ENCODE measurements at regions not wholly inside any gene's neighbourhood (a gene's known extent, or its start where the extent isn't known, plus 50 kb on each side); places are given as distances from the start of the nearest gene placed in this dataset.
A peak's percentile ranks its signal among the peaks of the same experiment; 100 is the strongest.

DNA sequence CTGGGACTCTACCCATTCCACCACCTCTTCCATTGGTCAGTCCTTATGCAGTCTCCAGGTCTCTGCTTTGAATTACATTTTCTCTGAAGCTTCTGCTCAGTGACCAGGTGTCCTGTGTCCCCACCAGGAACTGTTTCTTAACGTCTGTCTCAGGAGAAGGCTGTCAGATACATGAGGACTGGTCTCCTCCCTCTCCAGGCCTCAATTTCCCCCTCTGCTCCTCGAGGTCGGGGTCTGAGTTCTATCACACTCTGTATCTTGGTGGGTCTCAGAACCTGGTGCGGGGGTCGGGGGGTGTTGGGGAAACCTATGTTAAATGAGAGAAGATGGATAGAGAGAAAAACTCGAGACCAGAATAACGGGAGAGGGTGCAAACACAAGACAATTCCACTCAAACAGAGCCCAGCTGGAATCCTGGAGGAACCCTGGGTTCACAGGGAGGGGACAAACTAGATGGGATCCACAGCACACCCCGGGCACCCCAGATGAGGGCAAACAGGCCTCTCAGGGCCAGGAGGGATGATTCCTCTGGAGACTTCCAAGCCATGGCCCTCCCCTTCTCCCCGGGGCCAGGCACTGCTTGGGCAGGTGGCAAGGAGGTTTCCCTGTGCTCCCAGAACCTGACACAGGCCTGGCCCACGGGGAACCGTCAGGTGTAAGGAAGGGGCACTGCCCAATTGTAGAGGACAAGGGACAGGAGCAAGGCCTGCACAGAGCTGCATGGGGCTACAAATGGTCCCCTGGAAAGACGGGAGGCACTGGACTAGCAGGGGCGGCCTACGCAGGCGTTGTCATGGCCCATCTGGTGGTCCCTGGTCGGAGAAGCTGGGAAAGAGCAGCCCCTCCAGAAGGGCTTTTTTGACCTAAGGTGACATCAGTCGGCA lies 313.2 kb upstream of the DIO3 start:
- Histone ChIP-seq H3K27ac (no peak overlapping the region), H3K27me3 (no peaks in the 10 kb centered on the region), H3K4me3 (no peak overlapping the region), H3K4me1 (no peaks in the 10 kb centered on the region), H3K36me3 (no peaks in the 10 kb centered on the region), H3K9me3 (no peaks in the 10 kb centered on the region)
- DNase-seq = peak in 1 of 3 donors; percentile 14
- TF ChIP-seq POLR2A (IDR thresholded peaks at IDR 0.05) = no peak
- TF ChIP-seq, protein P1, sequence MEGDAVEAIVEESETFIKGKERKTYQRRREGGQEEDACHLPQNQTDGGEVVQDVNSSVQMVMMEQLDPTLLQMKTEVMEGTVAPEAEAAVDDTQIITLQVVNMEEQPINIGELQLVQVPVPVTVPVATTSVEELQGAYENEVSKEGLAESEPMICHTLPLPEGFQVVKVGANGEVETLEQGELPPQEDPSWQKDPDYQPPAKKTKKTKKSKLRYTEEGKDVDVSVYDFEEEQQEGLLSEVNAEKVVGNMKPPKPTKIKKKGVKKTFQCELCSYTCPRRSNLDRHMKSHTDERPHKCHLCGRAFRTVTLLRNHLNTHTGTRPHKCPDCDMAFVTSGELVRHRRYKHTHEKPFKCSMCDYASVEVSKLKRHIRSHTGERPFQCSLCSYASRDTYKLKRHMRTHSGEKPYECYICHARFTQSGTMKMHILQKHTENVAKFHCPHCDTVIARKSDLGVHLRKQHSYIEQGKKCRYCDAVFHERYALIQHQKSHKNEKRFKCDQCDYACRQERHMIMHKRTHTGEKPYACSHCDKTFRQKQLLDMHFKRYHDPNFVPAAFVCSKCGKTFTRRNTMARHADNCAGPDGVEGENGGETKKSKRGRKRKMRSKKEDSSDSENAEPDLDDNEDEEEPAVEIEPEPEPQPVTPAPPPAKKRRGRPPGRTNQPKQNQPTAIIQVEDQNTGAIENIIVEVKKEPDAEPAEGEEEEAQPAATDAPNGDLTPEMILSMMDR (IDR thresholded peaks at IDR 0.05) = no peak

DNA sequence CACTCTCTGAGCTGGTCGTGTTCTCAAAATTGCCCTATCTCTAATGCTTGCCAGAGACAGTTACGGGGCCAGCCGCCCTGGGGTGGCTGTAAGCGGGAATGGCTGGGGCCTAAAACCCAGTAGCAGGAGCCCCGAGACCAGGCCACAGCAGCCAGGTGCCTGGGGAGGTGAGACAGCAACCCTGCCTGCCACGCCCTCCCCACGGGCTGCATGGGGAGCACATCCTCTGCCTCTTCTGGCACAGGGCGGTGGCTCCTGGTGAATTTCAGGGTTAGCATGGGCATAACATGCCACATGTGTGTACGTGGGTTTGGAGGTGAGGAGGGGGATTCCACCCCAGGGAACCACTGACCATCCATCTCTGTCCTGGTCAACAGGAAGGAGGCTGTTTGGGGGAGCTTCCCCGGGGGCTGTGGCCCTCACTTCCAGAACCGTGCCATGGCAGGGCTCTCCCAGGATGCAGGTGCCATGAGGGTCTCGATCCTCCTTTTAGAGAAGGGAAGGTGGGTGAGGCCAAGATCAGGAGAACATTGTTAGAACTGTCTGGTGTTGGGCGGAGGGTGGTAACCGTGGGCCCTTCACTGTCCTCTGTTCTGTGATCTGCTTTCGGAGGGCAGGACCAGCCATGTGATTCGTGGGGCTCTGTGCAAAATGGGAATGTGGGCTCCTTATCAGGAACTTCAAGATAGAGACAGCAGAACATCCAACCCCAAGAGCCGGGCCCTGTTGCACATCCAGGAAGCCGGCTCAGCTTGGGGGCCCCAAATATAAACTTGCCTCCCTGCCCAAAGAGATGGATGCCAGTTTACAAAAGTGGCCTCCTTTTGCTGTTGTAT lies 312.2 kb upstream of the DIO3 start:
- Histone ChIP-seq H3K9me3 (no peaks in the 10 kb centered on the region), H3K27ac (no peak overlapping the region), H3K4me3 (no peak overlapping the region), H3K4me1 (no peaks in the 10 kb centered on the region), H3K36me3 (no peaks in the 10 kb centered on the region), H3K27me3 (no peaks in the 10 kb centered on the region)
- no peak for TF ChIP-seq POLR2A (IDR thresholded peaks at IDR 0.05)
- TF ChIP-seq, protein P1 (IDR thresholded peaks at IDR 0.05) = no peak
- DNase-seq = peak in 1 of 3 donors; percentile 41

DNA sequence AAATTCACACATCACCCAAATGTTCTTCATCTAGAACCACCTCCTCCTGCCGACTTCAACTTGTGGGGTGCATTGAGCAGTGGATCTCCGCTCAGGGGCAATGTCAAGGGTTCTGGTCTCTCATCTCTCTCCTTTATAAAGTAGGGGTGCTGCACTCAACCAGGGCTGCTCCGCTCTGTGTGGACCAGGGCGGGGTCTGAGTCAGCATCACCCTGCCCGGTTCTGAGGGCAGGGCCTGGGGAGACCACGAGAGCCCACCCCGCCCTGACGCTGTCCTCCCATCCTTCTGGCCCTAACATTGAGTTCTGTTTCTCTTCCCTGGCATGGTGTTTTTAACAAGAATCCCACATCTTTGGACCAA lies 311.6 kb upstream of the DIO3 start:
- no peaks in the 10 kb centered on the region for H3K36me3 ChIP-seq
- no peak overlapping the region for H3K27ac ChIP-seq
- H3K4me1 ChIP-seq = no peaks in the 10 kb centered on the region
- TF ChIP-seq, protein P1 (IDR thresholded peaks at IDR 0.05) = no peak
- TF ChIP-seq POLR2A (IDR thresholded peaks at IDR 0.05) = no peak
- H3K9me3 ChIP-seq = no peaks in the 10 kb centered on the region
- DNase-seq = no peak
- H3K4me3 ChIP-seq = no peak overlapping the region
- H3K27me3 ChIP-seq = no peaks in the 10 kb centered on the region

DNA sequence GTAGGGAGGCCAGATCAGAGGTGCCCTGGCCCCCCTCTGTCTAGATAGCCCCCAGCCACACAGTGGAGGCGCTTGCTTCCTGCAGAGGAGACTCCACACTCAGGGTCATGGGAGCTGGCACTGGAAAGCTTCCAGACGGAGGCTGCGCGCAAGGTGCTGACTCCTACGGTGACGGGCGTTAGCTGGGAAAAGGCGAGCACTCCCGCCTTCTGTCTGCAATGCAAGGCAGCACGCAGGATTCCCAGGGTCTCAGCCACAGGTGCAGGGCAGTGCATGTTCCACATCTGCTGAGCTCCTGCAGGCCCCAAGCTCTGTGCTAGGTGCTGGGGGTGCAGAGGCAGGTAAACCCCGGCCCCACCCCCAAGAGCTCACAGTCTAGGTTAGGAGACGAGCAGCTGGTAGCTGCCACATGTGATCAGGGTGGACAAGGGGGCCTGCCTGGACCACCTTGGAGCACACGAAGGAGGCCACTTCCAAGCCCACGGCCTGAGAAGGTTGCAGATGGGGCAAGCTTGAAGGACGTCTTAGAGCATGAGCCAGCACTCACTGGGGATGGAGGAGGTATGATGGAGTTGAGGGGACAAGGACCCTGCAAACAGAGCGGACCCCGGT lies 310.9 kb upstream of the DIO3 start:
- H3K4me1 ChIP-seq = no peaks in the 10 kb centered on the region
- no peak for TF ChIP-seq POLR2A (IDR thresholded peaks at IDR 0.05)
- TF ChIP-seq, protein P1 (IDR thresholded peaks at IDR 0.05) = no peak
- H3K4me3 ChIP-seq = no peak overlapping the region
- H3K27me3 ChIP-seq = no peaks in the 10 kb centered on the region
- no peaks in the 10 kb centered on the region for H3K9me3 ChIP-seq
- no peak overlapping the region for H3K27ac ChIP-seq
- peak in 1 of 3 donors; percentile 25 for DNase-seq
- H3K36me3 ChIP-seq = no peaks in the 10 kb centered on the region

DNA sequence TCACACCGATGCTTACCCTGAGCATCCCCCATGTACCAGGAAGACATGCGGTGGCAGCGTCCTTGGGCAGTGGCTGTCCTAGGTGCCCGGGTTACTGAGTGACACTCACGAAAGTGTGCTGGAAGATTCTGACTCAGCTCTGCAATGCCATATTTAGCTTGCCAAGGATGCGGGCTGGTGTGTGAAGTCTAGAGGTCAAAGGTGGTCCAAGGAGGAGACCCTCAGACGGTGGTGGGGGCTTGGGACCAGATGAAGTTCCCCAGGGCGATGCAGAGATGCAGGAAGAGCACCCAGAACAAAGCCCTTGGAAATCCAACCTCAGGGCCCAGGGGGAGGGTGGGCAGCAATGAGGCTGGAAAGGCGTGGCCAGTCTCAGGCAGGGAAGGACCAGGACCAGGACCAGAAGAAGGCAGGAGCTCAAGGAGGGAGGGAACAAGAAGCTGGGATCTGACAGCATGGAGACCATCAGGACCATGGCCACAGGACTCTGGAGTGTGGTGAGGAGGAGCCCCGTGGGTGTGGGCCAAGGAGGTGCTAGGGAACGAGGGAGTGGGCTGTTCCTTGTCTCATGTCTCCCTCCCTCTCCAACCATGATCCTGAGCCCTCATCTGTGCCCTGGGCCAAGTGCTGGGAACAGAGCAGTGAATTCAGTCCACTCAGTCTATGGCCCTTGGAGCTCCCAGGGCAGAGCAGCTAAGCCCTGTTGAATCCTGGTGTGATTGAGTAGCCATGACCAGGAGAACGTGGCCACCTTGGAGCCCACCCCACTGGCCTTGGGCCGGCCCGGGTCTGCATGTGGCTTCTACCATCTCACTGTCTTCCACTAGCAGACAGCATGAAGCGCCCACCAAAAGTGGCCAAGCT lies 310.1 kb upstream of the DIO3 start:
- no peaks in the 10 kb centered on the region for H3K36me3 ChIP-seq
- H3K4me1 ChIP-seq = no peaks in the 10 kb centered on the region
- no peaks in the 10 kb centered on the region for H3K27me3 ChIP-seq
- no peak overlapping the region for H3K27ac ChIP-seq
- no peak overlapping the region for H3K4me3 ChIP-seq
- peak in 1 of 3 donors; percentile 23 for DNase-seq
- TF ChIP-seq POLR2A (IDR thresholded peaks at IDR 0.05) = no peak
- TF ChIP-seq, protein P1 (IDR thresholded peaks at IDR 0.05) = no peak
- no peaks in the 10 kb centered on the region for H3K9me3 ChIP-seq
